A673 (cell line): ENCODE measurements at regions not wholly inside any gene's neighbourhood (a gene's known extent, or its start where the extent isn't known, plus 50 kb on each side); places are given as distances from the start of the nearest gene placed in this dataset.

Source experiments
- BruUV-seq: library from RNA; stranded (reverse); fragments of 400-500 nt; replicated peaks from 2 replicates; lab custom pipeline; 2021; lab: Mats Ljungman, UMichigan
- CTCF ChIA-PET: fragments of 300-600 bp; sonication (Branson Sonifier 250); formaldehyde crosslinking; loops from one replicate; lab custom pipeline; 2022; ENCODE audit warnings: antibody characterized with exemption; lab: Charles Lee
- POLR2A ChIA-PET: fragments of 300-600 bp; sonication (Branson Sonifier 250); formaldehyde crosslinking; loops from one replicate; lab custom pipeline; 2022; ENCODE audit warnings: antibody characterized with exemption; ENCODE audit not compliant: low non-redundant PET; lab: Charles Lee
- DNase-seq: peaks from one replicate; pipeline ENCODE4 v3.0.0-alpha.2; 2015; ENCODE audit warnings: low spot score
- H3K27ac ChIP-seq: fragments of 200-600 bp; sonication (generic); 2 replicates; pipeline ENCODE4 v1.5.1; 2016; ENCODE audit warnings: mixed run types, low read depth, mild to moderate bottlenecking, mixed read lengths, antibody characterized with exemption, low read length; ENCODE audit not compliant: poor library complexity, severe bottlenecking
- H3K27me3 ChIP-seq: fragments of 200-600 bp; sonication (generic); replicated peaks from 2 replicates; pipeline ENCODE4 v1.6.1; 2017; ENCODE audit warnings: mixed run types, low read depth, mild to moderate bottlenecking, mixed read lengths, antibody characterized with exemption, low read length; ENCODE audit not compliant: insufficient read depth, poor library complexity
- H3K36me3 ChIP-seq: fragments of 200-600 bp; sonication (generic); 2 replicates; pipeline ENCODE4 v1.6.1; 2016; ENCODE audit warnings: mixed run types, mild to moderate bottlenecking, mixed read lengths, antibody characterized with exemption, low read length; ENCODE audit not compliant: insufficient read depth, poor library complexity, severe bottlenecking
- H3K4me1 ChIP-seq: fragments of 200-600 bp; sonication (generic); 2 replicates; pipeline ENCODE4 v1.6.1; 2017; ENCODE audit warnings: mixed run types, mild to moderate bottlenecking, mixed read lengths, antibody characterized with exemption, low read length; ENCODE audit not compliant: insufficient read depth, poor library complexity, severe bottlenecking
- H3K4me3 ChIP-seq: fragments of 200-600 bp; sonication (generic); 2 replicates; pipeline ENCODE4 v1.5.1; 2016; ENCODE audit warnings: low read depth, mixed run types, mild to moderate bottlenecking, mixed read lengths, low read length; ENCODE audit not compliant: poor library complexity, severe bottlenecking
- H3K9me3 ChIP-seq: fragments of 200-600 bp; sonication (generic); 2 replicates; pipeline ENCODE4 v1.6.1; 2016; ENCODE audit warnings: mixed run types, low read depth, mild to moderate bottlenecking, mixed read lengths, antibody characterized with exemption, low read length; ENCODE audit not compliant: poor library complexity, severe bottlenecking
- EZH2 ChIP-seq: fragments of 200-600 bp; sonication (generic); IDR thresholded peaks from 2 replicates; pipeline ENCODE4 v1.6.1; 2017; ENCODE audit warnings: borderline replicate concordance, low read depth, mild to moderate bottlenecking, mixed read lengths, antibody characterized with exemption, low read length; ENCODE audit not compliant: poor library complexity, severe bottlenecking
- intact Hi-C: fragments of 100-400 bp; cut with micrococcal nuclease; formaldehyde crosslinking; loops from one replicate; pipeline ENCODE4 v1.10.0; 2022; ENCODE audit not compliant: unreplicated experiment
- TF ChIP-seq, protein P1 (sequence below): fragments of 300-800, 200-600 bp; sonication (generic); conservative IDR thresholded peaks from 2 replicates; pipeline ENCODE4 v1.5.1; 2017; ENCODE audit warnings: low read depth, mild to moderate bottlenecking, antibody characterized with exemption, low read length, moderate library complexity, mixed read lengths

DNA sequence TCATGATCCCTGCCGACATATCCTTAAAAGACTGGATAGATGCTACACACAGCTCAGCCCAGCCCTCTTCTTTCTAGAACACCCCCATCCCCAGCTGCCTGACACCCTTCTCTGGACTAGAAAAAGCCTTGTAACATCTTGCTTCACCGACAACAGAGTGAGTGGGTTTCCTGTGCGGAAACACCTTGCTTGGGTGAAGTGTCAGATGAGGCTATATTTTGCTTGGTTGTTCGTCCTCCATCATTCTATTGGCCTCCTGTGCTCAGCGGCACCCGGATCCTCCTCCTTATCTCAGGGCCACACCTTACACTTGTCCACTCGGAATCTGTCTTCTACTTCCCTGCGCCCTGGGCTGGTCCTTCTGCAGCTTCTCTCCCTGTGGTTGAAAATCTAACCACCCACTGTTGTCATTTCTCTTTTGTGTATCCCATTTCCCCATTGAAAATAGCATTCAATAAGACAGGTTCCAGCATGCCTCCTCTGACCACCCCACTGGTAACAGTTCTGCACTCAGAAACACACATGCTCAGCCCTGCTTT lies 101.3 kb upstream of the MLN start:
- ChIA-PET POLR2A (no interaction called here), CTCF (no interaction called here)
- intact Hi-C loops, result no loop called here
- BruUV-seq, result no TSS peak
- no peak for DNase-seq
- Histone ChIP-seq H3K27ac (no peak overlapping the region), H3K36me3 (no peaks in the 10 kb centered on the region), H3K4me1 (no peaks in the 10 kb centered on the region), H3K27me3 (no peaks in the 10 kb centered on the region), H3K9me3 (no peaks in the 10 kb centered on the region), H3K4me3 (no peak overlapping the region)
- TF ChIP-seq EZH2, result no peak
- TF ChIP-seq, protein P1, sequence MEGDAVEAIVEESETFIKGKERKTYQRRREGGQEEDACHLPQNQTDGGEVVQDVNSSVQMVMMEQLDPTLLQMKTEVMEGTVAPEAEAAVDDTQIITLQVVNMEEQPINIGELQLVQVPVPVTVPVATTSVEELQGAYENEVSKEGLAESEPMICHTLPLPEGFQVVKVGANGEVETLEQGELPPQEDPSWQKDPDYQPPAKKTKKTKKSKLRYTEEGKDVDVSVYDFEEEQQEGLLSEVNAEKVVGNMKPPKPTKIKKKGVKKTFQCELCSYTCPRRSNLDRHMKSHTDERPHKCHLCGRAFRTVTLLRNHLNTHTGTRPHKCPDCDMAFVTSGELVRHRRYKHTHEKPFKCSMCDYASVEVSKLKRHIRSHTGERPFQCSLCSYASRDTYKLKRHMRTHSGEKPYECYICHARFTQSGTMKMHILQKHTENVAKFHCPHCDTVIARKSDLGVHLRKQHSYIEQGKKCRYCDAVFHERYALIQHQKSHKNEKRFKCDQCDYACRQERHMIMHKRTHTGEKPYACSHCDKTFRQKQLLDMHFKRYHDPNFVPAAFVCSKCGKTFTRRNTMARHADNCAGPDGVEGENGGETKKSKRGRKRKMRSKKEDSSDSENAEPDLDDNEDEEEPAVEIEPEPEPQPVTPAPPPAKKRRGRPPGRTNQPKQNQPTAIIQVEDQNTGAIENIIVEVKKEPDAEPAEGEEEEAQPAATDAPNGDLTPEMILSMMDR, result no peak

DNA sequence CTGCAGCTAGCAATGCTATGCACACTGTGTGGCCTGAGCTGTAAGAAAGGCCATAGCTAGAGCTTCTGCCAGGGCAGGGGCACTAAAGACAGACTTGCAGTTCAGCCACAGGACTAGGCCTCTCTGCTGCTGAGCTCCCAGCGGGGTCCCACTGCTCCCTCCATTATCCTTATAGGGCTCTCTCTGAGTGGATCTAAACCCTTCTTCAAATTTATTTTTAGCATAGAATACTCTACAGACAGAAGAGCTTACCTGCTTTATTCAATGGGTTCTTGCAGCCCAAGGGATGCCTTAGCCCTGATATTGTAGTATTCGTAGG lies 100.9 kb upstream of the MLN start:
- Histone ChIP-seq H3K4me1 (no peaks in the 10 kb centered on the region), H3K27me3 (no peaks in the 10 kb centered on the region), H3K36me3 (no peaks in the 10 kb centered on the region), H3K9me3 (no peaks in the 10 kb centered on the region), H3K27ac (no peak overlapping the region), H3K4me3 (no peak overlapping the region)
- ChIA-PET POLR2A (no interaction called here), CTCF (no interaction called here)
- intact Hi-C loops, result no loop called here
- BruUV-seq, result no TSS peak
- no peak for DNase-seq
- TF ChIP-seq, protein P1, result no peak
- TF ChIP-seq EZH2, result no peak

DNA sequence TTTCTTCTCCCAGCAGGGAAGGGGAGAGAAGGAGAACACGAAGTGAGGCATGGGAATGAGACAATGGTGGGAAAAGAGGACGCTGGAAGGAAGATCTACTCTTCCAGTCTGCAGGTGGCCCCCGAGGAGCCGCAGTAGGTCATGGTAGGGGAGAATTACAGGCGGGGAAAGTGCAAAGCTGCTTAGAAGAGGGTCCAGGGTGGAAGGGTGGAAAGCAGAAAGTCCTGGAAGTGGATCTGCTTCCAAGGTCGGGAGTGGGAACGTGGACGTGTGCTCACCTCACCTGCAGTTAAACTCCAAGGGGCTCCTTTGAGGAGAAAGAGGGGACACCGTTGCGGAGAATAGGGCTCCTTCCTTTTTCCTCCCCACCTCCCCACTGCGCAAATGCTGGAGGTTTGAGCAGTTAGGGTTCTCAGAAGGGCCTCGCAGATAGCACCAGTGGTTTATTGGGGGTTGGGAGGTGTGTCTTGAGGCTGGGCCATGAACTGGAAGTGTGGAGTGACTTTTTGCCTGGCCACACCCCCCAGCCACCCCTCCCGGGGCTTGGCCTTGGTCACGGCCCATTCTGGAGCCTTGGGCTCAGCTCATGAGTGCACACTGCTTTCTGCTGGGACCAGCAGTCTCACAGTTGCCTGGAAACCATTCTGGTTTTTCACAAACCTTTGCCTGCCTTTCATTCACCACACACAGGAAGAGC lies 100.4 kb upstream of the MLN start:
- no peaks in the 10 kb centered on the region for H3K9me3 ChIP-seq
- no peaks in the 10 kb centered on the region for H3K36me3 ChIP-seq
- TF ChIP-seq, protein P1, result no peak
- no peak for TF ChIP-seq EZH2
- no peak overlapping the region for H3K4me3 ChIP-seq
- POLR2A ChIA-PET, result no interaction called here
- intact Hi-C loops, result no loop called here
- no peaks in the 10 kb centered on the region for H3K4me1 ChIP-seq
- no TSS peak for BruUV-seq
- CTCF ChIA-PET, result no interaction called here
- H3K27ac ChIP-seq, result no peak overlapping the region
- no peaks in the 10 kb centered on the region for H3K27me3 ChIP-seq
- DNase-seq, result no peak
